GM12878 (cell line): ENCODE measurements at regions not wholly inside any gene's neighbourhood (a gene's known extent, or its start where the extent isn't known, plus 50 kb on each side); places are given as distances from the start of the nearest gene placed in this dataset.

Experiments used
- ATAC-seq: fragments of 200-7000 bp; cut with Tn5 transposase; 3 replicates; pipeline ENCODE4 v1.9.1; 2020; ENCODE audit warnings: mild to moderate bottlenecking, moderate library complexity
- BruUV-seq: library from RNA; stranded (reverse); fragments of 400-500 nt; replicated peaks from 2 replicates; lab custom pipeline; 2021; lab: Mats Ljungman, UMichigan
- CTCF ChIA-PET: fragments of 300-600 bp; sonication (Branson Sonifier 250); formaldehyde crosslinking; extraction: SDS; loops from one replicate; lab custom pipeline; 2021; ENCODE audit warnings: inconsistent platforms; lab: Yijun Ruan, JAX
- POLR2A ChIA-PET: fragments of 350-600 bp; formaldehyde crosslinking; extraction: SDS; loops from one replicate; lab custom pipeline; 2021; ENCODE audit warnings: inconsistent platforms; lab: Charles Lee
- RAD21 ChIA-PET: fragments of 300-600 bp; sonication (Branson Sonifier 250); formaldehyde crosslinking; loops from one replicate; lab custom pipeline; 2023; ENCODE audit warnings: antibody characterized with exemption; ENCODE audit not compliant: unreplicated experiment; lab: Charles Lee
- SMC1A ChIA-PET: fragments of 300-600 bp; sonication (Branson Sonifier 250); formaldehyde crosslinking; loops from one replicate; lab custom pipeline; 2023; ENCODE audit not compliant: unreplicated experiment, uncharacterized antibody; lab: Charles Lee
- DNase-seq: peaks from one replicate; pipeline ENCODE4 v3.0.0-alpha.2; 2011; ENCODE audit warnings: low read depth, low spot score
- FAIRE-seq: peaks from 3 replicates; lab custom pipeline; 2011; peaks lifted over from hg19 to GRCh38; lab: Jason Lieb, UNC
- H2AFZ ChIP-seq: 2 replicates; pipeline ENCODE4 v1.6.0; 2011; ENCODE audit warnings: low read depth, low read length, control low read depth; ENCODE audit not compliant: control insufficient read depth
- H3K27ac ChIP-seq: 2 replicates; pipeline ENCODE4 v1.5.1; 2011; ENCODE audit warnings: control low read depth; ENCODE audit not compliant: control insufficient read depth, insufficient read depth
- H3K27me3 ChIP-seq, 2 experiments: replicated peaks in 1 of 2; 2 replicates each; pipeline versions ENCODE4 v1.6.0 to v1.6.1; 2011; ENCODE audit warnings: low read length in 1 of 2; ENCODE audit not compliant: control insufficient read depth in 2 of 2, insufficient read depth in 2 of 2
- H3K36me3 ChIP-seq, 2 experiments: 2 replicates each; pipeline ENCODE4 v1.5.1; 2011; ENCODE audit warnings: low read length in 1 of 2; ENCODE audit not compliant: control insufficient read depth in 2 of 2, insufficient read depth in 2 of 2
- H3K4me1 ChIP-seq: 2 replicates; pipeline ENCODE4 v1.6.1; 2011; ENCODE audit warnings: mild to moderate bottlenecking, low read length, moderate library complexity, mixed read lengths; ENCODE audit not compliant: control insufficient read depth, insufficient read depth
- H3K4me2 ChIP-seq: 2 replicates; pipeline ENCODE4 v1.6.0; 2011; ENCODE audit warnings: control low read depth; ENCODE audit not compliant: control insufficient read depth, insufficient read depth
- H3K4me3 ChIP-seq: fragments of 200-600 bp; sonication (generic); 2 replicates; pipeline ENCODE4 v1.5.1; 2016
- H3K79me2 ChIP-seq: 2 replicates; pipeline ENCODE4 v1.6.0; 2011; ENCODE audit warnings: low read length; ENCODE audit not compliant: control insufficient read depth, insufficient read depth
- H3K9ac ChIP-seq: 2 replicates; pipeline ENCODE4 v1.8.0; 2011; ENCODE audit warnings: low read length, control low read depth, mixed read lengths; ENCODE audit not compliant: control insufficient read depth, insufficient read depth
- H3K9me3 ChIP-seq: replicated peaks from 3 replicates; pipeline ENCODE4 v1.5.1; 2011; ENCODE audit warnings: mild to moderate bottlenecking, low read length; ENCODE audit not compliant: control insufficient read depth, insufficient read depth
- H4K20me1 ChIP-seq: 2 replicates; pipeline ENCODE4 v1.6.0; 2011; ENCODE audit not compliant: control insufficient read depth, insufficient read depth
- ASH2L ChIP-seq: fragments of 300-600, 200-600 bp; sonication (generic); IDR thresholded peaks from 2 replicates; pipeline ENCODE4 v1.6.1; 2017; ENCODE audit warnings: low read depth, mild to moderate bottlenecking, borderline replicate concordance
- CHD2 ChIP-seq: IDR thresholded peaks from 2 replicates; pipeline ENCODE4 v1.6.1; 2011; ENCODE audit warnings: low read depth, low read length, improper control_type of control experiment, borderline replicate concordance
- EED ChIP-seq: sonication (generic); IDR thresholded peaks from 2 replicates; pipeline ENCODE4 v1.6.1; 2016; ENCODE audit warnings: antibody characterized with exemption, low read depth
- HDAC6 ChIP-seq: fragments of 200-600 bp; sonication (generic); IDR thresholded peaks from one replicate; pipeline ENCODE4 v1.8.0; 2017; ENCODE audit warnings: antibody characterized with exemption; ENCODE audit not compliant: unreplicated experiment
- MYC ChIP-seq: IDR thresholded peaks from 2 replicates; pipeline ENCODE4 v1.6.1; 2011; ENCODE audit warnings: mild to moderate bottlenecking, low read length, moderate library complexity, inconsistent platforms; ENCODE audit not compliant: insufficient read depth, insufficient replicate concordance, insufficient read length, severe bottlenecking
- NFIC ChIP-seq: IDR thresholded peaks from 2 replicates; pipeline ENCODE4 v1.6.1; 2012; ENCODE audit warnings: low read depth, mild to moderate bottlenecking, inconsistent platforms, low read length, moderate library complexity
- NR2F1 ChIP-seq: fragments of 450-650 bp; conservative IDR thresholded peaks from 2 replicates; pipeline ENCODE4 v1.6.1; 2017; ENCODE audit warnings: mild to moderate bottlenecking
- SMAD1 ChIP-seq: fragments of 450-650 bp; IDR thresholded peaks from 2 replicates; pipeline ENCODE4 v1.6.1; 2018; ENCODE audit warnings: mild to moderate bottlenecking, low read depth; ENCODE audit not compliant: partially characterized antibody
- YBX1 ChIP-seq: fragments of 450-650 bp; IDR thresholded peaks from 2 replicates; pipeline ENCODE4 v1.6.1; 2016; ENCODE audit warnings: antibody characterized with exemption
- WGBS: methylation state at CpG from one replicate; pipeline ENCODE4 v1.1.6; 2016; ENCODE audit warnings: low lambda C conversion rate; ENCODE audit not compliant: insufficient replicate concordance, insufficient coverage; ENCODE audit errors: missing lambda C conversion rate; 5-methylcytosine and 5-hydroxymethylcytosine counted together
- in situ Hi-C: fragments of 300-500 bp; cut with MboI; formaldehyde crosslinking; loops from 9 replicates; pipeline ENCODE4 v1.14.3; 2018; ENCODE audit warnings: mixed read lengths
- intact Hi-C: fragments of 100-400 bp; cut with micrococcal nuclease; formaldehyde crosslinking; loops from one replicate; pipeline ENCODE4 v1.14.2; 2022; ENCODE audit not compliant: unreplicated experiment
- TF ChIP-seq, protein P1 (sequence below): fragments of 450-650 bp; formaldehyde crosslinking; IDR thresholded peaks from 2 replicates; pipeline ENCODE4 v1.4.0; 2020; ENCODE audit warnings: mild to moderate bottlenecking, moderate library complexity

DNA sequence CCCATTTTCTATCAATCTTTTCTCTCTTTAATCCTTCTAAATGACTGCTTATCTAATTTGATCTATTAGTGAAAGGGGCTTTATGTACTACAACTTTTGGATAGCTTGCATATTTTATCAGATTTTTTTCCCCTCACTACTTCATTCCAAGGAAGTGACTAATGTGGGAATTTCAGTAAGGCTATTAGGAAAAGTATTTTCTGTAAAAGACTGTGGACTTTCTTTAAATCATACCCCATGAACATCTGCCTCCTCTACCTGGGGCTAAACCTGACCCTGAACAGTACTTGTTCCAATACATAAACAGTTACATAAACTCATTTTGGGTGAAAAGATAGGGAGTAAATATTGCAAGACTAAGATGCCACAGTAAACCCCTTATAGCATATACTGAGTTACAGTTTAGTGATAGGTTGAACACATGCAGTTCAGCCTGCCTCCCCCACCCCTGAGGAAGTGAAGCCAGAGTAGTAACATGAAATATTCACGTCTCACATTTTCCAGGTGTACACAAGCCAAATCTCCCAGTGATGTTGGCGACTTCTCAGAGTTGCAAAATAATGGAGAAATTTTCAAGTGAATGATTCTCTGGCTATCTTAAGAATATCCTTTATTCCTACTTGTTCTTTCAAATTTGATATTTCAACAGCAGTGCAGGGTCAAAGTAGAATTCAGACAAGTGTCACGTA, 590.9 kb upstream of the ZEB2 start:
- Histone ChIP-seq H3K27ac (no peak overlapping the region), H3K36me3 (no peaks in the 10 kb centered on the region), H3K79me2 (no peaks in the 10 kb centered on the region), H3K9ac (no peak overlapping the region), H3K4me1 (no peaks in the 10 kb centered on the region), H3K4me2 (no peak overlapping the region), H4K20me1 (no peaks in the 10 kb centered on the region), H3K4me3 (no peak overlapping the region), H3K9me3 (no peaks in the 10 kb centered on the region), H3K27me3 (no peaks in the 10 kb centered on the region), H2AFZ (no peak overlapping the region)
- ChIA-PET POLR2A (no interaction called here), RAD21 (no interaction called here), CTCF (interaction anchor here (1.1 to 1.3 kb wide), 2 partner anchors 10 to 641 kb away, joined by 3 read pairs; no protein-coding TSS in a partner anchor), SMC1A (interaction anchor here (0.5 kb wide), 1 partner anchor 974 kb away, joined by 3 read pairs; no protein-coding TSS in a partner anchor)
- intact Hi-C loops: no loop called here
- BruUV-seq: no TSS peak
- FAIRE-seq: no peak
- no peak for ATAC-seq
- TF ChIP-seq EED (no peak), YBX1 (no peak), NFIC (no peak), MYC (no peak), SMAD1 (no peak), NR2F1 (no peak), HDAC6 (no peak), CHD2 (no peak), ASH2L (no peak)
- TF ChIP-seq, protein P1, sequence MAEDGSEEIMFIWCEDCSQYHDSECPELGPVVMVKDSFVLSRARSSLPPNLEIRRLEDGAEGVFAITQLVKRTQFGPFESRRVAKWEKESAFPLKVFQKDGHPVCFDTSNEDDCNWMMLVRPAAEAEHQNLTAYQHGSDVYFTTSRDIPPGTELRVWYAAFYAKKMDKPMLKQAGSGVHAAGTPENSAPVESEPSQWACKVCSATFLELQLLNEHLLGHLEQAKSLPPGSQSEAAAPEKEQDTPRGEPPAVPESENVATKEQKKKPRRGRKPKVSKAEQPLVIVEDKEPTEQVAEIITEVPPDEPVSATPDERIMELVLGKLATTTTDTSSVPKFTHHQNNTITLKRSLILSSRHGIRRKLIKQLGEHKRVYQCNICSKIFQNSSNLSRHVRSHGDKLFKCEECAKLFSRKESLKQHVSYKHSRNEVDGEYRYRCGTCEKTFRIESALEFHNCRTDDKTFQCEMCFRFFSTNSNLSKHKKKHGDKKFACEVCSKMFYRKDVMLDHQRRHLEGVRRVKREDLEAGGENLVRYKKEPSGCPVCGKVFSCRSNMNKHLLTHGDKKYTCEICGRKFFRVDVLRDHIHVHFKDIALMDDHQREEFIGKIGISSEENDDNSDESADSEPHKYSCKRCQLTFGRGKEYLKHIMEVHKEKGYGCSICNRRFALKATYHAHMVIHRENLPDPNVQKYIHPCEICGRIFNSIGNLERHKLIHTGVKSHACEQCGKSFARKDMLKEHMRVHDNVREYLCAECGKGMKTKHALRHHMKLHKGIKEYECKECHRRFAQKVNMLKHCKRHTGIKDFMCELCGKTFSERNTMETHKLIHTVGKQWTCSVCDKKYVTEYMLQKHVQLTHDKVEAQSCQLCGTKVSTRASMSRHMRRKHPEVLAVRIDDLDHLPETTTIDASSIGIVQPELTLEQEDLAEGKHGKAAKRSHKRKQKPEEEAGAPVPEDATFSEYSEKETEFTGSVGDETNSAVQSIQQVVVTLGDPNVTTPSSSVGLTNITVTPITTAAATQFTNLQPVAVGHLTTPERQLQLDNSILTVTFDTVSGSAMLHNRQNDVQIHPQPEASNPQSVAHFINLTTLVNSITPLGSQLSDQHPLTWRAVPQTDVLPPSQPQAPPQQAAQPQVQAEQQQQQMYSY (CRISPR knock-in tag): no peak
- no peak for DNase-seq
- 11% methylated on average over 3 of the region's 3 CpGs for WGBS
- in situ Hi-C loops: no loop called here
